NCI-H526 (cell line): ENCODE measurements at regions not wholly inside any gene's neighbourhood (a gene's known extent, or its start where the extent isn't known, plus 50 kb on each side); places are given as distances from the start of the nearest gene placed in this dataset.
A peak's percentile ranks its signal among the peaks of the same experiment; 100 is the strongest.

Experiments used
- DNase-seq, 2 experiments: peaks; one replicate each; lab custom pipeline; 2025; lab: John Stamatoyannopoulos, UW

- no peak for DNase-seq
These were observed 214.4 kb upstream of the DAB1 start for GRCh38 chr1:57638239-57638638.

GRCh38 chr1:57637155-57637554 lies 213.3 kb upstream of the DAB1 start:
- peak; percentile 49 to 74 for DNase-seq

- DNase-seq: no peak
These were observed 210.0 kb upstream of the DAB1 start for GRCh38 chr1:57633881-57634280.

DNA sequence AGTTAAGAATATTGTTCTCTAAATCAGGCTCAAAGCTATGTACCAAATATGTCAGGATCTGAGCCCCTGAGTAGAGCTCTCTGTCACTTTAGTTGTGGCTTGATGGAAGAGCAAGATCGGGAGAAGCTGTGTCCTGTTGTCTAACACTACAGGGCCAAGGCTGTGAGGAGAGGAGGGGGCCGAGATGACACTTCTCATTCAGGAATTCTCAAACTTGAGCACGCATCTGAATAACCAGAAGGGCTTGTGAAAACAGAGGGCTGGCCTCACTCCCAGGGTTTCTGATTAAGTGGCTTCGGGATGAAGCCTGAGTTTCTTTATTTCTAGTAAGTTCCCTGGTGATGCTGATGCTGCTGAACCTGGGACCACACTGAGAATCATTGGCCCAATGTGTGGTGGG lies 209.2 kb upstream of the DAB1 start:
- no peak for DNase-seq

GRCh38 chr1:57632401-57632800 lies 208.5 kb upstream of the DAB1 start:
- DNase-seq: no peak

DNA sequence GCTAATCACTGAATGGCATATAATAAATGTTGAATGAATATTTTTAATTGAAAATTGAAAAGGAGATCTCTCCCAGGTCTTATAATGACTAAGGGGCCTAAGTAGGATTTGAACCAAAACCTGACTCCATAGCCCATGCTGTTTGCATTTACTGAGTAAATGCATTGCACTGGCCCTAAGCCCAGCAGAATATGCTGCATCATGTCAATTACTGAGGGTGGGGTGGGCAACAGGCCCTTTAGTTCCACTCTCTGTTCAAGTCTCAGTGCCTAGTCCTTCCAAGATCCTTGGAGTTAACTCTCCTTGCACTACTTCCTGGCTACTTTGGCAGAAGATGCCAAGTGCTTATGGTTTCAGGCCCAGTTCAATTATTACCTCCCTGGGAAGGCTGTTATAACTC lies 203.8 kb upstream of the DAB1 start:
- no peak for DNase-seq

GRCh38 chr1:57623791-57624538 lies 200.1 kb upstream of the DAB1 start:
- DNase-seq: no peak

DNA sequence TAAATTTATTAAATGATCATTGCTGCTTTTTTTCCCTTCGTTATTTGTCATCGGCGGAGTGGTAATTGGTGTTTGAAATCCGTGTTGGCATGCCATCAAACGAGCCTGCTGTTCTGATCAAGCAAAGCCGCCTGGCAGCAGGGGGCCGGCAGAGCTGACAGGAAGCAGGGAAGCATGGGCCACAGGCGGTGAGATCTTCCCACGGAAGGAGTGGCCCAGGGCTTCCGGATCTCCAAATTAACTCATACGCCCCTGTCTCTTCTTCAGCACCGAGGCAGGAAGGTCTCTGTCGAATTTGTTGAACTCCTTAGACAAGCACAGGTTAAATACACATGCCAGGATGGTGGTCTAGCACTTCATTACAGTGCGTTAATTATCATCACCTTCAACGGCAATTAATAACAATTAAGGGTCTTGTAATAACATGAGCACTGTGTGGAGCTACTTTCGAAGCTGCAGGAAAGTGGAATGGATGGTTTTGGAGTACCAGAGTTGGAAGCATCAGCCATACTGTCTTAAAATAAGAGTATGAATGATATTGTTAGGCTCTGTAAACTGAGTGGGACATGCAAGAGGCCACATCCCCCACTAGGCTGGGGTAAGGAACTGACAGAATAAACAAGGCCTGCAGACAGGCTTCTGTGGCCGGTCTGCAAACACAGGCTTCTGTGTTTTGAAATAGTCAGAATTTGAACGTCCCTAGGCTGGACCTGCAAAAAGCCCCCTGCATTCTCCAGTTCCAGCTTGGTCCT lies 199.4 kb upstream of the DAB1 start:
- DNase-seq: no peak

DNA sequence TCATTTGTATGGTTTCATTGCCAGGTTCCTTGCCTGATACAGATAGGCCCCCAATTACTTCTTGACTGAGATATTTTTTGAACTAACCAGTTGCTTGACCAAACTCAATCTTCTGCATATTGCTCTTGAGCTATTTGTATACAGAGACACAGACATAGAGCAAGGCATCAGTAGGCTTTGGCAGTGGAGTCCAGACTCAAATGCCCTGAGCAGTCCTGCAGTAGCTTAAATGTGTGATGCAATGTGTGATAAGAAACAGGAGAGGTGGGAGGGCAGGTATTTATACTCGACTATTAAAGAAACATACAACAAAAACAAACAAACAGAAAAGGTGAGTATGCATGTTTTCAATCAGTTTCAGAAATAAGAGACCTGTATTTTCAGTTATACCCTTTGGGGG lies 197.9 kb upstream of the DAB1 start:
- DNase-seq: no peak

- DNase-seq: peak in 1 of 2 experiments; percentile 21
These were observed 196.7 kb upstream of the DAB1 start for GRCh38 chr1:57620605-57621004.

- DNase-seq: no peak
These were observed 193.1 kb upstream of the DAB1 start for GRCh38 chr1:57616921-57617320.

DNA sequence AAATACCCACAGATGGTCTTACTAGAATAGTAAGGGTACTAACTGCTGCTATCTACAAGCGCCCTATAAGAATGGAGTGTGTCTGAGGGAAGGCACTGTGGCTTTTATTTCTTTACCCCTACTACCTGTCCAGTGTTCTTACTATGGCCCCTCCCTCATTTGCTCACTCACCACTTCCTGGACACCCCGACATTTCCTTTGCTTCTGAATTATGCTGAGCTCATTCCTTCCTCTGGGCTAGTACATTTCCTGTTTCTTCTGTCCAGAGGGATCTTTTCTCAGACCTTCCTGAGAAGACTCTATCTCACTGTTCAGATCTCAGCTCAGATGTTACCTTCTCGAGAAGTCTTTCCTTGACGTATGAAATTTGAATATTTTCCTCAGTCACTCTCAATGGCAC lies 192.1 kb upstream of the DAB1 start:
- DNase-seq: no peak

GRCh38 chr1:57612833-57613232 lies 189.0 kb upstream of the DAB1 start:
- DNase-seq: no peak

- no peak for DNase-seq
These were observed 182.1 kb upstream of the DAB1 start for GRCh38 chr1:57605933-57606332.

DNA sequence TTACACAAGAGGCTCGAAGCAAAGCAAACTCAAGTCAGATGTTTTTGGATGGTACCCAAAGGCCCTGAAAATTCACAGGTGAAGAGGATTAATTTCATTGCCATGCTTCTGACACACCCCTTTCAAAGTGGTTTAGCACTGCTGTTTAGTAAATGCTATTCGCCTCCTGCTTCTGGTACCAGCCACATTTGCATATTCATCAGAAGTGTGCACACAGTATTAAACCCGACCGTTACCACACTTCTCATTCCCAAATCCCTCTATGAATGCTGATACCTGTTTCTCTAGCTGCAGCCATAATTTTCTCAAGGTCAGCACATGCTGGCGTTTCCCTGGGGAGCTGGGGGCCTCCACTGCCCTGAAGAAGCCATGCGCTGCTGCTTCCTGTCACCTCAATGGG lies 179.8 kb upstream of the DAB1 start:
- peak; percentile 92 to 94 for DNase-seq

- no peak for DNase-seq
These were observed 176.6 kb upstream of the DAB1 start for GRCh38 chr1:57600424-57600823.

- no peak for DNase-seq
These were observed 175.6 kb upstream of the DAB1 start for GRCh38 chr1:57599236-57599994.

GRCh38 chr1:57597036-57597435 lies 173.2 kb upstream of the DAB1 start:
- DNase-seq: no peak

GRCh38 chr1:57594002-57594401 lies 170.1 kb upstream of the DAB1 start:
- DNase-seq: no peak

DNA sequence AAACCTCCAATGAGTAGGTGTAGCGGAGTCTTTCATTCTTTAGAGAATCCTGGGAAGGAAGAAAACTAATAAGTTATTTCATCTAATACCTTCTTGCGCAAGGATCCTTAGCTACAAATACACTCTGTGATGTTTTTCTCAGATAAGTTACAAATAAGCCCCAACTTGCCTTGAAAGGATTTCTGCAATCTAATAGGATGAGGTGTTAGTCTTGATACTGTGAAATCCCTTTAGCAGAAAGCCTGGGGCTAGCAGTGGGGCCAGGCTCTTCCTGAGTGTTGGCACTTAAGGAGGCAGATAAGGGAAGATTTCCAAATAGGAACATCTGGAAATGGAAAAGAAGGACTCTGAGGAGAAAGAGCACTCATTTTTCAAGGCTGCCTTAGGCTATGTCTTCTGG lies 168.0 kb upstream of the DAB1 start:
- DNase-seq: no peak

- DNase-seq: no peak
These were observed 167.1 kb upstream of the DAB1 start for GRCh38 chr1:57590978-57591377.

GRCh38 chr1:57586842-57587241 lies 163.0 kb upstream of the DAB1 start:
- no peak for DNase-seq

GRCh38 chr1:57578680-57579079 lies 154.8 kb upstream of the DAB1 start:
- no peak for DNase-seq
